Common myeloid progenitor, CD34-positive (primary cell): ENCODE measurements at regions not wholly inside any gene's neighbourhood (a gene's known extent, or its start where the extent isn't known, plus 50 kb on each side); places are given as distances from the start of the nearest gene placed in this dataset.

Source experiments
- CTCF ChIA-PET: fragments of 350-600 bp; sonication (Branson Sonifier 250); formaldehyde crosslinking; loops from one replicate; lab custom pipeline; 2021; ENCODE audit warnings: antibody characterized with exemption; lab: Charles Lee
- POLR2A ChIA-PET: fragments of 350-600 bp; sonication (Branson Sonifier 250); formaldehyde crosslinking; loops from one replicate; lab custom pipeline; 2021; ENCODE audit warnings: antibody characterized with exemption; lab: Charles Lee
- DNase-seq, 3 donors: peaks; one replicate each; pipeline versions ENCODE4 v3.0.0 to v3.0.0-alpha.2; 2013
- H3K27ac ChIP-seq, 2 experiments: 1 replicate in 1 of 2; 2 replicates in 1 of 2; pipeline ENCODE4 v1.7.0; 2013; ENCODE audit warnings: inconsistent platforms in 2 of 2, low read length in 2 of 2, mild to moderate bottlenecking in 2 of 2, low read depth in 1 of 2, moderate library complexity in 1 of 2; ENCODE audit not compliant: severe bottlenecking in 2 of 2, insufficient read depth in 1 of 2, poor library complexity in 1 of 2
- H3K27me3 ChIP-seq, 5 experiments: replicated peaks in 2 of 5; 1 replicate in 3 of 5; 2 replicates in 2 of 5; pipeline versions ENCODE4 v1.6.1 to v1.7.0; 2013; ENCODE audit warnings: low read length in 4 of 5, mild to moderate bottlenecking in 2 of 5, moderate library complexity in 2 of 5, inconsistent platforms in 1 of 5; ENCODE audit not compliant: insufficient read depth in 5 of 5, control insufficient read depth in 4 of 5
- H3K36me3 ChIP-seq, 4 experiments: 1 replicate in 2 of 4; 2 replicates in 2 of 4; pipeline versions ENCODE4 v1.6.1 to v1.7.0; 2013; ENCODE audit warnings: low read length in 3 of 4, control low read depth in 1 of 4, mild to moderate bottlenecking in 1 of 4; ENCODE audit not compliant: control insufficient read depth in 4 of 4, insufficient read depth in 4 of 4
- H3K4me1 ChIP-seq, 4 experiments: 1 replicate in 3 of 4; 2 replicates in 1 of 4; pipeline versions ENCODE4 v1.6.1 to v1.7.1; 2013; ENCODE audit warnings: low read length in 3 of 4, mild to moderate bottlenecking in 3 of 4, control low read depth in 1 of 4, inconsistent platforms in 1 of 4, moderate library complexity in 1 of 4; ENCODE audit not compliant: control insufficient read depth in 4 of 4, insufficient read depth in 4 of 4; ENCODE audit errors: control extremely low read depth in 1 of 4
- H3K4me3 ChIP-seq, 7 experiments: 1 replicate in 4 of 7; 2 replicates in 3 of 7; pipeline versions ENCODE4 v1.5.1 to v1.7.0; 2013; ENCODE audit warnings: mild to moderate bottlenecking in 7 of 7, low read length in 6 of 7, moderate library complexity in 6 of 7, inconsistent platforms in 2 of 7, low read depth in 2 of 7, control low read depth in 1 of 7; ENCODE audit not compliant: insufficient read depth in 4 of 7, control insufficient read depth in 1 of 7; ENCODE audit errors: extremely low read depth in 1 of 7
- H3K9me3 ChIP-seq, 5 experiments: 1 replicate in 4 of 5; 2 replicates in 1 of 5; pipeline versions ENCODE4 v1.6.1 to v1.7.1; 2013; ENCODE audit warnings: low read length in 4 of 5, mild to moderate bottlenecking in 2 of 5, inconsistent platforms in 1 of 5, low read depth in 1 of 5, moderate library complexity in 1 of 5; ENCODE audit not compliant: control insufficient read depth in 4 of 5, insufficient read depth in 2 of 5; ENCODE audit errors: control extremely low read depth in 1 of 5
- WGBS: methylation state at CpG from one replicate; pipeline ENCODE4 v1.1.5; 2013; ENCODE audit not compliant: insufficient coverage; 5-methylcytosine and 5-hydroxymethylcytosine counted together

GRCh38 chr17:72419866-72420774, 299.3 kb downstream of the SOX9 start:
- ChIA-PET CTCF (no interaction called here), POLR2A (no interaction called here)
- H3K27ac ChIP-seq = no peak overlapping the region
- DNase-seq = no peak
- H3K4me1 ChIP-seq = peaks cover 0 to 4% (median 2%) of the 10 kb centered on the region in 4 experiments
- H3K4me3 ChIP-seq = no peak overlapping the region
- H3K36me3 ChIP-seq = no peaks in the 10 kb centered on the region
- WGBS = 97% methylated on average over 10 of the region's 11 CpGs
- peaks cover 3 to 20% (median 8%) of the 10 kb centered on the region in 5 experiments for H3K9me3 ChIP-seq
- no peaks in the 10 kb centered on the region for H3K27me3 ChIP-seq

GRCh38 chr17:72420775-72421127, 299.9 kb downstream of the SOX9 start:
- ChIA-PET CTCF (no interaction called here), POLR2A (no interaction called here)
- H3K36me3 ChIP-seq = no peaks in the 10 kb centered on the region
- H3K27me3 ChIP-seq = no peaks in the 10 kb centered on the region
- H3K9me3 ChIP-seq = peaks cover 3 to 16% (median 8%) of the 10 kb centered on the region in 5 experiments
- 97% methylated on average over 8 of the region's 8 CpGs for WGBS
- H3K4me3 ChIP-seq = no peak overlapping the region
- no peak for DNase-seq
- peaks cover 0 to 4% (median 2%) of the 10 kb centered on the region in 4 experiments for H3K4me1 ChIP-seq
- H3K27ac ChIP-seq = no peak overlapping the region

- Histone ChIP-seq H3K4me3 (no peak overlapping the region), H3K27me3 (no peaks in the 10 kb centered on the region), H3K27ac (no peak overlapping the region), H3K4me1 (peaks cover 0 to 4% (median 2%) of the 10 kb centered on the region in 4 experiments), H3K36me3 (no peaks in the 10 kb centered on the region), H3K9me3 (peaks cover 3 to 16% (median 8%) of the 10 kb centered on the region in 5 experiments)
- DNase-seq = peak; percentile 13 to 65 (median 52)
- POLR2A ChIA-PET = no interaction called here
- CTCF ChIA-PET = no interaction called here
- 48% methylated on average over 7 of the region's 11 CpGs for WGBS
Measured at GRCh38 chr17:72421128-72422092, 300.6 kb downstream of the SOX9 start.

GRCh38 chr17:72422204-72422504, 301.3 kb downstream of the SOX9 start:
- ChIA-PET CTCF (no interaction called here), POLR2A (no interaction called here)
- no peak for DNase-seq
- no CpG with 5 or more reads among the region's 1 CpG for WGBS
- H3K4me3 ChIP-seq = no peak overlapping the region
- H3K27me3 ChIP-seq = no peaks in the 10 kb centered on the region
- H3K4me1 ChIP-seq = peaks cover 0 to 4% (median 2%) of the 10 kb centered on the region in 4 experiments
- H3K27ac ChIP-seq = no peak overlapping the region
- no peaks in the 10 kb centered on the region for H3K36me3 ChIP-seq
- H3K9me3 ChIP-seq = peaks cover 3 to 12% (median 8%) of the 10 kb centered on the region in 5 experiments

- CTCF ChIA-PET = no interaction called here
- 87% methylated on average over 21 of the region's 21 CpGs for WGBS
- Histone ChIP-seq H3K27me3 (no peaks in the 10 kb centered on the region), H3K36me3 (no peaks in the 10 kb centered on the region), H3K27ac (no peak overlapping the region), H3K9me3 (peaks cover 3 to 11% (median 7%) of the 10 kb centered on the region in 5 experiments), H3K4me3 (no peak overlapping the region), H3K4me1 (peaks cover 0 to 4% (median 2%) of the 10 kb centered on the region in 4 experiments)
- peak in 2 of 3 donors; percentile 2 to 8 for DNase-seq
- POLR2A ChIA-PET = no interaction called here
Measured at GRCh38 chr17:72422505-72423285, 301.9 kb downstream of the SOX9 start.

- H3K27me3 ChIP-seq = no peaks in the 10 kb centered on the region
- H3K4me3 ChIP-seq = no peak overlapping the region
- no peaks in the 10 kb centered on the region for H3K36me3 ChIP-seq
- H3K9me3 ChIP-seq = peaks cover 0 to 8% (median 3%) of the 10 kb centered on the region in 5 experiments
- ChIA-PET POLR2A (no interaction called here), CTCF (no interaction called here)
- H3K27ac ChIP-seq = no peak overlapping the region
- peaks cover 0 to 4% (median 2%) of the 10 kb centered on the region in 4 experiments for H3K4me1 ChIP-seq
- DNase-seq = no peak
- WGBS = 100% methylated on average over 1 of the region's 5 CpGs
Measured at GRCh38 chr17:72423286-72423589, 302.4 kb downstream of the SOX9 start.
